ENCODE measurements at regions not wholly inside any gene's neighbourhood (a gene's known extent, or its start where the extent isn't known, plus 50 kb on each side); places are given as distances from the start of the nearest gene placed in this dataset.

DNA sequence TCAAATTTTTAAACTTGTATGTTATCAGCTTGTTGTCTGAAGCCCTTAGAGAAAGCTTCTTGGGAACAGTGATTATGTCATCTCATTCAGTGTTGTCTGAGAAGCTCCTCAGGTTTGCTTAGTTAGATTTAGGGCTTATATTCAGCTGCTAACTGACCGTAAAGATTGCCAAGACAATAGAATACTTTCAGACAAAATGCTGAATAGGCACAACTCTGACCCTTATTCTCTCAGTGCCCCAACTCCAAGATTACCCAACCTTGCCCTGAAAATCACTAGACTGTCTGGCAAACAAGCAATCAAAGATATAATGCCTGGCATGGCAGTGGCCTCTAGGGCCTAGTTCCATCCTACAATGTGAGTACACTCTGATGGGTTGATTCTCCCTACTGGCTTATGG, 950.5 kb upstream of the HS3ST1 start:
- TF ChIP-seq, protein P1, sequence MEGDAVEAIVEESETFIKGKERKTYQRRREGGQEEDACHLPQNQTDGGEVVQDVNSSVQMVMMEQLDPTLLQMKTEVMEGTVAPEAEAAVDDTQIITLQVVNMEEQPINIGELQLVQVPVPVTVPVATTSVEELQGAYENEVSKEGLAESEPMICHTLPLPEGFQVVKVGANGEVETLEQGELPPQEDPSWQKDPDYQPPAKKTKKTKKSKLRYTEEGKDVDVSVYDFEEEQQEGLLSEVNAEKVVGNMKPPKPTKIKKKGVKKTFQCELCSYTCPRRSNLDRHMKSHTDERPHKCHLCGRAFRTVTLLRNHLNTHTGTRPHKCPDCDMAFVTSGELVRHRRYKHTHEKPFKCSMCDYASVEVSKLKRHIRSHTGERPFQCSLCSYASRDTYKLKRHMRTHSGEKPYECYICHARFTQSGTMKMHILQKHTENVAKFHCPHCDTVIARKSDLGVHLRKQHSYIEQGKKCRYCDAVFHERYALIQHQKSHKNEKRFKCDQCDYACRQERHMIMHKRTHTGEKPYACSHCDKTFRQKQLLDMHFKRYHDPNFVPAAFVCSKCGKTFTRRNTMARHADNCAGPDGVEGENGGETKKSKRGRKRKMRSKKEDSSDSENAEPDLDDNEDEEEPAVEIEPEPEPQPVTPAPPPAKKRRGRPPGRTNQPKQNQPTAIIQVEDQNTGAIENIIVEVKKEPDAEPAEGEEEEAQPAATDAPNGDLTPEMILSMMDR (conservative IDR thresholded peaks at IDR 0.05): no peak
- TF ChIP-seq EZH2 (IDR thresholded peaks at IDR 0.05; ENCODE audit: low read depth): no peak

Measured in PC-9 (cell line).